Body of pancreas (tissue), 4 donors: ENCODE measurements at regions not wholly inside any gene's neighbourhood (a gene's known extent, or its start where the extent isn't known, plus 50 kb on each side); places are given as distances from the start of the nearest gene placed in this dataset.

Experiments used
- POLR2A ChIP-seq, 3 donors: fragments of 450-650 bp; IDR thresholded peaks; one replicate each; pipeline ENCODE4 v1.6.1; 2016; ENCODE audit warnings: antibody characterized with exemption in 3 of 3, mild to moderate bottlenecking in 2 of 3
- TF ChIP-seq, protein P1 (sequence below), 7 experiments: fragments of 450-650 bp in 4 of 7; fragments of 200-600 bp in 3 of 7; sonication (generic) in 3 of 7; IDR thresholded peaks; one replicate each; pipeline ENCODE4 v1.5.1; 2016 to 2019; ENCODE audit warnings: antibody characterized with exemption in 7 of 7

DNA sequence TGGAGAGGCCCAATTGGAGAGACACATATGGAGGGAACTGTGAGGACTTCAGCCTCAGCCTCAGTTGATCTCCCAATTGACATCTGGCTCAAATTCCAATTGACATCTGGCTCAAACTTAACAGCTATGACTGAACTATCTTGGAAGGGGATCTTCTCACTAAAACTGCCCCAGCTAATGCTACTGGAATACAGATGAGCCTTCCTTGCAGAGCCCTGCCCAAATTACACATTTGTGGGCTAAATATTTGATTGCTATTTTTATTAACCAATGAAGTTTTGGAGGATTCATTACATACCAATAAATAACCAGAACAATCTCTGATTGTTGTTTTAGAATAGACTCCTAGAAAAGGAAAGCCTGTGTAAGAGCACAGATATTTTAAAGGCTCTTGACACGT lies 189.0 kb upstream of the THUMPD2 start:
- TF ChIP-seq, protein P1, sequence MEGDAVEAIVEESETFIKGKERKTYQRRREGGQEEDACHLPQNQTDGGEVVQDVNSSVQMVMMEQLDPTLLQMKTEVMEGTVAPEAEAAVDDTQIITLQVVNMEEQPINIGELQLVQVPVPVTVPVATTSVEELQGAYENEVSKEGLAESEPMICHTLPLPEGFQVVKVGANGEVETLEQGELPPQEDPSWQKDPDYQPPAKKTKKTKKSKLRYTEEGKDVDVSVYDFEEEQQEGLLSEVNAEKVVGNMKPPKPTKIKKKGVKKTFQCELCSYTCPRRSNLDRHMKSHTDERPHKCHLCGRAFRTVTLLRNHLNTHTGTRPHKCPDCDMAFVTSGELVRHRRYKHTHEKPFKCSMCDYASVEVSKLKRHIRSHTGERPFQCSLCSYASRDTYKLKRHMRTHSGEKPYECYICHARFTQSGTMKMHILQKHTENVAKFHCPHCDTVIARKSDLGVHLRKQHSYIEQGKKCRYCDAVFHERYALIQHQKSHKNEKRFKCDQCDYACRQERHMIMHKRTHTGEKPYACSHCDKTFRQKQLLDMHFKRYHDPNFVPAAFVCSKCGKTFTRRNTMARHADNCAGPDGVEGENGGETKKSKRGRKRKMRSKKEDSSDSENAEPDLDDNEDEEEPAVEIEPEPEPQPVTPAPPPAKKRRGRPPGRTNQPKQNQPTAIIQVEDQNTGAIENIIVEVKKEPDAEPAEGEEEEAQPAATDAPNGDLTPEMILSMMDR (IDR thresholded peaks at IDR 0.05) = no peak
- no peak for TF ChIP-seq POLR2A (IDR thresholded peaks at IDR 0.05)
